Activated CD4-positive, alpha-beta T cell treated with anti-CD3 and anti-CD28 coated beads, Interleukin-2, amount 10 ng/mL, durations not matched to agents 24 days and 14 days (primary cell): ENCODE measurements at regions not wholly inside any gene's neighbourhood (a gene's known extent, or its start where the extent isn't known, plus 50 kb on each side); places are given as distances from the start of the nearest gene placed in this dataset.

Experiments
- DNase-seq: peaks from one replicate; pipeline ENCODE4 v3.0.0; 2022
- H3K27ac Mint-ChIP-seq: one replicate; pipeline ENCODE4 v1.8.0; 2022; ENCODE audit warnings: mild to moderate bottlenecking, mixed read lengths
- H3K27me3 Mint-ChIP-seq: one replicate; pipeline ENCODE4 v1.8.0; 2022; ENCODE audit warnings: mixed read lengths
- H3K36me3 Mint-ChIP-seq: one replicate; pipeline ENCODE4 v1.8.0; 2022; ENCODE audit warnings: low read depth, mild to moderate bottlenecking, mixed read lengths
- H3K4me1 Mint-ChIP-seq: one replicate; pipeline ENCODE4 v1.8.0; 2021; ENCODE audit warnings: mixed read lengths
- H3K4me3 Mint-ChIP-seq: one replicate; pipeline ENCODE4 v1.8.0; 2022; ENCODE audit warnings: mild to moderate bottlenecking, moderate library complexity, mixed read lengths
- H3K9me3 Mint-ChIP-seq: one replicate; pipeline ENCODE4 v1.8.0; 2021; ENCODE audit warnings: mixed read lengths
- intact Hi-C: fragments of 100-400 bp; cut with micrococcal nuclease; formaldehyde crosslinking; loops from one replicate; pipeline ENCODE4 v1.15.1; 2023

DNA sequence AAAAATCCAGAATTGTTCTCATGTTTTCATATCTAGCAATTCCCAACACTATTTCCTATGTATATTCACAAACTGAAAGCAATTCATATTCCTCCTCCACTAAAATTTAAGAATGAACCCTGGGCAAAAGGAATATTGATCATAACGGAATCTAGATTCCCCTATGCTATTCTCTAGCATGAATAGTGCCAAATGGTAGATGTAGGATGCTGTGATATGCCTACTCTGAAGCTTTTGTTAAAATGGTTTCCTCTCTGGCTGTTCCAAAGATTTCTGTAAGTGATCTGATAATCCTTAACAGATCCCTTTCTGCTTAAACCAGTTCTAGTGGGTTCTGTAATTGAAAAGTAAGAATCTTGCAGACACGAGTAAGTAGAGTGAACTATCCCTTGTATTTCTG, 298.0 kb upstream of the TANK start:
- H3K27ac Mint-ChIP-seq = no peak overlapping the region

DNA sequence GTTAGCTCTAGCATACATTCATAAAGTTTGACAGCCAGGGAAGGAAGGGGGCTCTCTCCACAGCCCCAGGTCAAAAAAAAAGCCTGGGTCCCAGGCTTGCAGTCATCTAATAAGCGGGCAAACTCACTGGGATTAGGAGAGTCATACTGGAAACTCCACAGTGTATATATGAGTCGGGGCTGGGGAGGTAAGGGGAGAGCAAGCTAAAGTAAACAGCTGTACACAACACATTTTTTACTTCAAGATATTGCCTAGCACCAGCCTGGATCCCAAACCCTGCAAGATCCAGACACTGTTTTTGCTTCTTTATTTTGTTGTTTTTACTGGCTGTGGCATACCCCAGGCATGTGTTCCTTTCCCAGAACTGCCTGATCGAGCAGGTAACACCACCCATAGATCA, 291.3 kb upstream of the TANK start:
- Mint-ChIP-seq H3K4me3 (no peak overlapping the region), H3K4me1 (no peaks in the 10 kb centered on the region), H3K36me3 (no peaks in the 10 kb centered on the region), H3K9me3 (no peaks in the 10 kb centered on the region), H3K27ac (no peak overlapping the region), H3K27me3 (no peaks in the 10 kb centered on the region)
- DNase-seq = no peak
- intact Hi-C loops = no loop called here

More for the DNA sequence above, 298.0 kb upstream of the TANK start:
- no peaks in the 10 kb centered on the region for H3K36me3 Mint-ChIP-seq
- H3K4me1 Mint-ChIP-seq = no peaks in the 10 kb centered on the region
- H3K9me3 Mint-ChIP-seq = peaks cover 4% of the 10 kb centered on the region
- H3K27me3 Mint-ChIP-seq = peaks cover 2% of the 10 kb centered on the region
- H3K4me3 Mint-ChIP-seq = no peak overlapping the region
- DNase-seq = no peak
- intact Hi-C loops = no loop called here

DNA sequence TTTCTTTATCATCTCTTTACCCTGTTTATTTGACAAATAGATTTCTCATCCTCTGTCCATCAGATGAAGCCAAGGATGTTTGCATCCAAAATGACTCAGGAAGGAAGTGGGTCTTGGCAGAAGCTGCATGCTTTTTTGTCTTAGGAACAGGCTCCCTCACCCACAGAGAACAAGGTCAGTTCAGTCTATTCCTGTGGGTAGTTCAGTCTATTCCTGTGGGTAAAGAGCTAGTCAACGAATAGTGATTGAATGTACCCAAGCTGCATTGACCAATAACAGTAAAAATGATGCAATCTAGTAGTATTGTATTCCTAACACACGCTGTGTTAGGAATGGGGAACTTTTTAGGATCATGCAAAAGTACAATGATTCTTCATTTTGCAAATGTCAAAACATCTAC, 290.8 kb upstream of the TANK start:
- H3K9me3 Mint-ChIP-seq = no peaks in the 10 kb centered on the region
- H3K27me3 Mint-ChIP-seq = no peaks in the 10 kb centered on the region
- H3K36me3 Mint-ChIP-seq = no peaks in the 10 kb centered on the region
- no peaks in the 10 kb centered on the region for H3K4me1 Mint-ChIP-seq
- H3K4me3 Mint-ChIP-seq = no peak overlapping the region
- no peak overlapping the region for H3K27ac Mint-ChIP-seq
- intact Hi-C loops = no loop called here
- no peak for DNase-seq

DNA sequence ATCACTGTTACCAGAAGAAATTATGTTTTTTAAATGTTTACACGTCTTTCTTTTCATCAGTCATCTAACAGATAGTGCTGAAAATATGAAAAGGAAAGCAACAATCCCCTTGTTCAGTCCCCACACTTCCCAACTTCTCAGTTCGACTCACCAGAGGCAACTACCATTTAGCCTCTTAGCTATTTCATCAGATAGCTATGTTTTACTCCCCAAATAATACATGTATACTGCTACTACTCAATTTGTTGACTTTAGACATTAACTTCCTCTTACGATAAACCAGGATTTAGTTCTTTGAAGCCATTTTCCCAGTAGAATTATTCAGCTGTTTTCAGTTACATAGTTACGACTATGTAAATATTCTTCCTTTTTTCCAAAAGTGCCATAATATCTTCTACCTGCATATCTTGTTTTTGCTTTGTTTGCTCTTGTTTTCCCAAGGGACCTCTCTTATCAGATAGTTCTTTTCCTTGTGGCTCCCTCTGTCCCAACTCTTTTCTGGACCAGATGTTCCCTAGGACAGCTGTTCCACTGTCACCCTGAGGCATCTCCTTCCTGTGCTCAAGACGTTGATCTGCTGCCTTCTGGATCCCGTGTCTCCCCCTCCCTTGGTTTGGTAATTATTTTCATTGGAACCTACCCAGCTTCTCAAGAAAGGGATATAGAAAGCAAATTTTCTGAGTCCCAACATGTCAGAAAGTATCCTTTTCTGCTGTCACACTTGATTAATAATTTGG, 289.3 kb upstream of the TANK start:
- DNase-seq = no peak
- Mint-ChIP-seq H3K4me1 (no peaks in the 10 kb centered on the region), H3K9me3 (no peaks in the 10 kb centered on the region), H3K36me3 (no peaks in the 10 kb centered on the region), H3K27me3 (no peaks in the 10 kb centered on the region), H3K27ac (no peak overlapping the region), H3K4me3 (no peak overlapping the region)
- intact Hi-C loops = no loop called here

DNA sequence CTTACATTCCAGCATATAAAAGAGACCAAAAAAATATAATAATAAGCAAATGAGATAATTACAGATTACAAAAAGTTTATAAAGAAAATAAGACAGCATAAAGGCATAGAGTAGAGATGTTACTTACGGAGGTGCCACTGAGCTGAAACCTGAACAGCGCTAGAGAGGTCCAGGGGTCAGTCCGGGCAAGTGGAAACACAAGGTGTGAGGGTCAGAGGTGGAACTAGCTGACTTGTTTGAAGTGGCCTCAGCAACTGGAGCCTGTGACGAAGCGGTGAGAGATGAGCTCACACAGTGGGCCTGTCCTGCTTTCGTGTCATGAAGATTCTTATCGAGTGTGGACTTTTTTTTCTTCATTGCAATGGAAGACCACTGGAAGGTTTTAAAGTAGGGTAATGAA, 288.3 kb upstream of the TANK start:
- Mint-ChIP-seq H3K27ac (no peak overlapping the region), H3K36me3 (no peaks in the 10 kb centered on the region), H3K4me1 (no peaks in the 10 kb centered on the region), H3K4me3 (no peak overlapping the region), H3K27me3 (no peaks in the 10 kb centered on the region), H3K9me3 (no peaks in the 10 kb centered on the region)
- DNase-seq = no peak
- intact Hi-C loops = no loop called here

DNA sequence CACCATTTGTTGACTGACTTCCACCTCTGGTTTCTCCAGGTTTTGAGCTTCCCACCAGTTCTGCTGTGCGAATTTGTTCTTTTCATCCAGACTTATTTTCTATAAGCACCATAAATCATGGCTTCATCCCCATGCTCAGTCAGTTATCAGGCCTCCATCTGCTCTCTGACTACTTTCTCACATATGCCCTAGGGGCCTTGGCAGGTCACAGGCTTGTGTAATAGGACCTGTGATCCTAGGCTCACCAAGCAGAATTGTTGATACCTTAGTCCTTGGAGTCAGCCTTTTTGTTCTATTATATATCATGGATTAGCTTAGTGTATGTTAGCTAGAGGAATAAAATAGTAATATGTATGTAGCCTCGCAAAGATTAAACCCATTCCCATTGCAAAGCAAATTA, 284.2 kb upstream of the TANK start:
- H3K27me3 Mint-ChIP-seq = no peaks in the 10 kb centered on the region
- H3K4me1 Mint-ChIP-seq = no peaks in the 10 kb centered on the region
- intact Hi-C loops = no loop called here
- H3K9me3 Mint-ChIP-seq = no peaks in the 10 kb centered on the region
- no peaks in the 10 kb centered on the region for H3K36me3 Mint-ChIP-seq
- H3K27ac Mint-ChIP-seq = no peak overlapping the region
- DNase-seq = no peak
- H3K4me3 Mint-ChIP-seq = no peak overlapping the region

DNA sequence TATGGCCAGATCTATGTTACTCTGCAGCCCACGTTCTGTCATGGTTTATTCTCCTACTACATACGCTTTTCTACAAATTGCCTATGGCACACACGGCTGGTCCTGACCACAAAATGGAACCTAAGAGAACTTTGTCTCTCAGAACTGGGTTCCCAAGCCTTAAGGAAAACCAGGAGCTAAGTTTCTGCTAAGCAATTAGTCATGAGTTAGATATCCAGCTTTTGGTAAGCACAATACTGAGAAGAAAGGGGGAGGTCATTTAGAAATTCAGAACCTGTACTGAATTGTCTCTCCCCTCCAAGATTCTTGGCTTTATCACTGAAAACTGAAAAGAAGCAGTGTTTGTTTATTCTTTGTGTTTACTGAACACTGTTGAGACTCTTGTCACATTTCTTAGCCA, 283.5 kb upstream of the TANK start:
- no peak overlapping the region for H3K27ac Mint-ChIP-seq
- no peaks in the 10 kb centered on the region for H3K4me1 Mint-ChIP-seq
- no peak for DNase-seq
- intact Hi-C loops = no loop called here
- no peaks in the 10 kb centered on the region for H3K36me3 Mint-ChIP-seq
- no peaks in the 10 kb centered on the region for H3K27me3 Mint-ChIP-seq
- H3K4me3 Mint-ChIP-seq = no peak overlapping the region
- H3K9me3 Mint-ChIP-seq = no peaks in the 10 kb centered on the region

DNA sequence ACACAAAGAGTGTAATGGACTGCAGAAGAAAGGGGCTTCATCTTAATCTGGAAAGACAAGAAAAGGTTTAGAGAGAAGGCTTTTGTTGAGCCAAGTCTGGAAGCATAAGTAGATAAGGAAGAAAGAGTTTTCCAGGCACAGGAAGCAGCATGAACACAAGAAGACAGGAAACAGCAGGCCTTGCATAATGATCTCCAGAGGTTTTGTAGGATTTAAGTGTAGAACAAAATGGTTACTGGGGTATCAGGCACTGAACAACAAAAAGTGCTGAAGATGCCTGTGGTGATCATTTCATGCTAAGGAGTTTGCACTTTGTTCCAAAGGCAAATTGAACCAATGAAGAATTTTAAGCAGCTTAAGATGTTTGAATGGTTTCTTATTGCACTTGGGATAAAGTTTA, 281.6 kb upstream of the TANK start:
- no peak overlapping the region for H3K27ac Mint-ChIP-seq
- no peaks in the 10 kb centered on the region for H3K27me3 Mint-ChIP-seq
- no peak overlapping the region for H3K4me3 Mint-ChIP-seq
- intact Hi-C loops = no loop called here
- H3K4me1 Mint-ChIP-seq = no peaks in the 10 kb centered on the region
- no peaks in the 10 kb centered on the region for H3K9me3 Mint-ChIP-seq
- no peak for DNase-seq
- H3K36me3 Mint-ChIP-seq = no peaks in the 10 kb centered on the region

DNA sequence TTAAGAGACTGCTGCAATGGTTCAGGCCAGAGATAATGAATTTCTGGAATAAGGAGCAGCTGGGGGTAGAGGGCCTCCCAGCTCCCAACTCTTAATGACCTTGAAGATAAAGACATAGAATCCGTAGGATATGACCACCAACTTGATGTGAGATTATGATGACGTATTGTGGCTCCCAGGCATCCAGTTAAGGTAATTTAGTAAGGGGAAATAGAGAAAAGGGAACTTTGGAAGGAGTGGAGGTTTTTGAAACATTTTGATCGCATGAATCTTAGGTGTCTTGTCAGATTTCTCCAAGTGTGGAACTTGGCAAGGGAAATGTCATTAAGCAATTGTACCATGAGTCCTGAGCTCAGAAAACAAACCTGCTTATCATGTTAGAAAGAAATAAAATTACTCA, 277.3 kb upstream of the TANK start:
- Mint-ChIP-seq H3K27ac (no peak overlapping the region), H3K9me3 (no peaks in the 10 kb centered on the region), H3K27me3 (no peaks in the 10 kb centered on the region), H3K36me3 (no peaks in the 10 kb centered on the region), H3K4me1 (no peaks in the 10 kb centered on the region), H3K4me3 (no peak overlapping the region)
- intact Hi-C loops = no loop called here
- no peak for DNase-seq

DNA sequence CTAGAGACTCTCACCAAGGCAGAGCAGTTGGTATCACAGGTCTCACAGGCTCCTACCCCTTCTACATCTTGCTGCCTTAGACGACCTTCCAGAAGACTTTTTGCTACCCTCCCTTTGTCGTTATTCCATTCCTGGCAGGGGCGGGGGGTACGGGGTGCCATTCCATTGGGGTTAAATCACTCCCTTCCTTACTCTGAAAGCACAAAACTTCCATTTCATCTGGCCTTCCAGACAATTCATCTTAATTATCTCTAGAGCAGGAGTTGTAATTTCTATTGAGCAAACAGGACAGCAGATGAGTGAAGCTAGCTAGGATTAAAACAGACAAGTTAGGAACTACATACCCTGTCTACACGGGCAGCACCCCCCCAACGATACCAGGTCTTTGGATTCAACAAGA, 276.2 kb upstream of the TANK start:
- no peak for DNase-seq
- no peak overlapping the region for H3K4me3 Mint-ChIP-seq
- no peak overlapping the region for H3K27ac Mint-ChIP-seq
- H3K9me3 Mint-ChIP-seq = no peaks in the 10 kb centered on the region
- H3K27me3 Mint-ChIP-seq = no peaks in the 10 kb centered on the region
- intact Hi-C loops = no loop called here
- H3K36me3 Mint-ChIP-seq = no peaks in the 10 kb centered on the region
- no peaks in the 10 kb centered on the region for H3K4me1 Mint-ChIP-seq

DNA sequence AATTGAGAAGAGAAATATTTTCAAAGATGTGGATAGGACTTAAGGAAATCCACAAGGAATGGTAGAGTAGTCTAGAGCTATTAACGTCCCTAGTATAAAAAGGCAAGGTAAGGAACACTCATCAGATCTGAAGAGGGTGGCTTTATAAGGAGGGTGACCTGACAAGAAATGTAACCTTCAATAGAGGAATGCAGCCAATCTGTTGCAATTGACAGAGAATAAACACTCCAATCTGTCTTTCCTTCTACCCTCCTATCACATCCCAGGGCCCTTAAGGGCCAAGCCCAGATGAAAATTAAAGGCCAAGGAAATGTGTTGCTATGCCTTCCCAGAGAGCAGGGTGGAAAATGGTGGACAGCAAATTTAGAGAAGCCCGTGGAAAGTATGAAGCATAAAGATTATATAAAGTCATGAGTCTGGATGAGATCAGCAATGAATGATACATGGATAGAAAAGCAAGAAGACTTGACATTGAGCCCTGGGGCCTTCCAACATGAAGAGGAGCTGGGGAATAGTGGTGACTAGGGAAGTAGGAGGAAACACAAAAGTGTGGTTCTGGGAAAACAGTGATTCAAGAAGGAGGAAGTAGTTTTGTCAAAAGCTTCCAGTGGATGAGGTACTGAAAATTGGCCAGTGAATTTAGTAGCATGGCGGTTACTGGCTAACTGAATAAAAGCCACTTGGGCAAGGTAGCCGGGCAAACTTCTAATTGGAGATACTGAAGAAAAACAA, 270.6 kb upstream of the TANK start:
- H3K4me3 Mint-ChIP-seq = no peak overlapping the region
- intact Hi-C loops = no loop called here
- H3K36me3 Mint-ChIP-seq = no peaks in the 10 kb centered on the region
- H3K27ac Mint-ChIP-seq = no peak overlapping the region
- no peaks in the 10 kb centered on the region for H3K27me3 Mint-ChIP-seq
- no peaks in the 10 kb centered on the region for H3K9me3 Mint-ChIP-seq
- H3K4me1 Mint-ChIP-seq = no peaks in the 10 kb centered on the region
- no peak for DNase-seq

DNA sequence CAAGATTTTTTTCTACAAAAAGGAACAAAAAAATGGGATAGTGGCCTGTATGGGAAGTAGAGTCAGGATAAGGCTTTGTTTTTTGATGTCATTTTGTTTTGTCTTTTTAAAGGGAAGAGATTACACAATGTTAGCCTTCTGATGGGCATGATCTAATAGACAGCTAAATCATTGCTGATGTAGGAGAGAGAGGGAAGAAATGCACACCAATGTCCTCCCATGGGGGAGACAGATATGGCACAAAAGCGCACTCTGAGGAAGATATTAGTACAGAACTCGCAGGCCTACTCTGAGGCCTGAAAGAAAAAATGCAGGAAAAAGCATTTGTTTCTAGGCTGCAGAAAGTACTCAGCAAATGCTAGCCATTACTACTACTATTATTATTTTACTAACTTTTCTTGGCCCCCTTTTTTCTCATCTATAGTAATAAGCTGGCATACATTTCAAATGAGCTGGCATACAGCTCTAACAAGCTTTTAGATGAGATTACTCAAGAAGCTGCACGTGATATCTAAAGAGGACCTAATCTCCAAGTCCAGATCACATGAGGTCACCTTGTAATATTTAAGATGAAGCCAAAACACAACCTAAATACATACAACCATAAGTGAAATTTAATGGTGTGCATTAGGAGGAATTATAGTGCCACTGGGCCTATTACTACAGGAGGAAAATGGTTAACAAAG, 269.4 kb upstream of the TANK start:
- intact Hi-C loops = no loop called here
- Mint-ChIP-seq H3K27ac (no peak overlapping the region), H3K9me3 (no peaks in the 10 kb centered on the region), H3K4me3 (no peak overlapping the region), H3K4me1 (no peaks in the 10 kb centered on the region), H3K36me3 (no peaks in the 10 kb centered on the region), H3K27me3 (no peaks in the 10 kb centered on the region)
- DNase-seq = no peak

DNA sequence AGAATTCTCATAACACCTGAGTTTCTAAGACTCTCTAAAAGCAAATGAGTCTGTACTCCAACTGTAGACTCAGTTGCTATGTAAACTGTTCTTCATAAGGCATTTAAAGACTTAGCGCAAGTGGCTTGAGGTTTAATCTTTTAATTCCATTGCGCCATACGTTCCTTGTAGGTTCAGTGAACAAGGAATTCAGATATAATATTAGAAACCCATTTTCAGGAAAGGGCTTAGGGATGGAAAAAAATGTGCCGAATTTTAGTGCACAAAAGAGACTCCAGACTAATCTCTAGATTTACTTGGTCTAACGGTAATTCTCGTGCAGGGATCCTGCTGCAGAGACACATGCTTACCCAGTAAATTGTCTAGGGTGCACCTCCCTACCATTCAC, 268.9 kb upstream of the TANK start:
- H3K27ac Mint-ChIP-seq = no peak overlapping the region
- H3K4me3 Mint-ChIP-seq = no peak overlapping the region
- intact Hi-C loops = no loop called here
- no peaks in the 10 kb centered on the region for H3K9me3 Mint-ChIP-seq
- H3K4me1 Mint-ChIP-seq = no peaks in the 10 kb centered on the region
- H3K27me3 Mint-ChIP-seq = no peaks in the 10 kb centered on the region
- no peaks in the 10 kb centered on the region for H3K36me3 Mint-ChIP-seq
- no peak for DNase-seq

DNA sequence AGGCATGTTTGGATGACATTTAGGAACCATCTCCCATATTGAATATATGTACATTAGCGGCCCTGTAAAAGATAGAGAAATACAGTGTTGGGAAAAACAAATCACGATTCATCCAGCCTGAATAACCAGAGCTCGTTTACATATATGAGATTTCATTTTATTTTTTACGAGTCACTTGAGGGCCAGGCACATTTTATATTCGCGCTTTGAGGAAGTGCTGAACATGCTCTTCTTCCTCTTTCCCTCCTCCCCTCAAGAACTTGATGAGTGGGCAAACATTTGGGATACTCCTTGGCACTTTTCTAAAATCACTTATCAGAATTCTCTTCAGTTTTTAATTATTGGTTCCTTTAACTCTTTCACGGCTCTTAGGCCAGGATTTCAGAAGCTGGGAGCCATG, 268.0 kb upstream of the TANK start:
- intact Hi-C loops = no loop called here
- no peak overlapping the region for H3K27ac Mint-ChIP-seq
- H3K4me3 Mint-ChIP-seq = no peak overlapping the region
- no peaks in the 10 kb centered on the region for H3K4me1 Mint-ChIP-seq
- H3K27me3 Mint-ChIP-seq = no peaks in the 10 kb centered on the region
- H3K36me3 Mint-ChIP-seq = no peaks in the 10 kb centered on the region
- H3K9me3 Mint-ChIP-seq = no peaks in the 10 kb centered on the region
- DNase-seq = no peak
